MCF 10A (cell line): ENCODE measurements at regions not wholly inside any gene's neighbourhood (a gene's known extent, or its start where the extent isn't known, plus 50 kb on each side); places are given as distances from the start of the nearest gene placed in this dataset.

Experiments
- BruUV-seq: library from RNA; stranded (reverse); fragments of 400-500 nt; replicated peaks from 2 replicates; lab custom pipeline; 2021; lab: Mats Ljungman, UMichigan
- CTCF ChIA-PET: fragments of 300-600 bp; sonication (Branson Sonifier 250); formaldehyde crosslinking; extraction: SDS; loops from one replicate; lab custom pipeline; 2021; ENCODE audit warnings: antibody characterized with exemption, inconsistent platforms; lab: Yijun Ruan, JAX
- POLR2A ChIA-PET: fragments of 300-600, 350-650 bp; sonication (Branson Sonifier 250); formaldehyde crosslinking; extraction: SDS; loops from one replicate; lab custom pipeline; 2020; ENCODE audit warnings: antibody characterized with exemption, inconsistent platforms; lab: Yijun Ruan, JAX
- DNase-seq: peaks from one replicate; pipeline ENCODE4 v3.0.0-alpha.2; 2018; ENCODE audit not compliant: unreplicated experiment
- H3K27ac Mint-ChIP-seq: one replicate; pipeline ENCODE4 v1.8.0; 2022; ENCODE audit warnings: mild to moderate bottlenecking, low read depth, mixed read lengths; ENCODE audit not compliant: unreplicated experiment
- H3K27me3 Mint-ChIP-seq: one replicate; pipeline ENCODE4 v1.8.0; 2022; ENCODE audit warnings: mixed read lengths; ENCODE audit not compliant: insufficient read depth, unreplicated experiment
- H3K36me3 Mint-ChIP-seq: one replicate; pipeline ENCODE4 v1.8.0; 2022; ENCODE audit warnings: mild to moderate bottlenecking, moderate library complexity, mixed read lengths; ENCODE audit not compliant: insufficient read depth, unreplicated experiment
- H3K4me1 Mint-ChIP-seq: one replicate; pipeline ENCODE4 v1.8.0; 2022; ENCODE audit warnings: mixed read lengths; ENCODE audit not compliant: insufficient read depth, unreplicated experiment
- H3K4me3 Mint-ChIP-seq: one replicate; pipeline ENCODE4 v1.8.0; 2022; ENCODE audit warnings: mild to moderate bottlenecking, moderate library complexity, mixed read lengths; ENCODE audit not compliant: unreplicated experiment
- H3K9me3 Mint-ChIP-seq: one replicate; pipeline ENCODE4 v1.8.0; 2022; ENCODE audit warnings: mixed read lengths; ENCODE audit not compliant: unreplicated experiment
- intact Hi-C: fragments of 100-400 bp; cut with micrococcal nuclease; formaldehyde crosslinking; loops from 2 replicates; pipeline ENCODE4 v1.14.1; 2022
- TF ChIP-seq, protein P1 (sequence below): fragments of 200-600 bp; IDR thresholded peaks from one replicate; pipeline ENCODE4 v1.8.0; 2022; ENCODE audit warnings: antibody characterized with exemption, mild to moderate bottlenecking; ENCODE audit not compliant: unreplicated experiment

DNA sequence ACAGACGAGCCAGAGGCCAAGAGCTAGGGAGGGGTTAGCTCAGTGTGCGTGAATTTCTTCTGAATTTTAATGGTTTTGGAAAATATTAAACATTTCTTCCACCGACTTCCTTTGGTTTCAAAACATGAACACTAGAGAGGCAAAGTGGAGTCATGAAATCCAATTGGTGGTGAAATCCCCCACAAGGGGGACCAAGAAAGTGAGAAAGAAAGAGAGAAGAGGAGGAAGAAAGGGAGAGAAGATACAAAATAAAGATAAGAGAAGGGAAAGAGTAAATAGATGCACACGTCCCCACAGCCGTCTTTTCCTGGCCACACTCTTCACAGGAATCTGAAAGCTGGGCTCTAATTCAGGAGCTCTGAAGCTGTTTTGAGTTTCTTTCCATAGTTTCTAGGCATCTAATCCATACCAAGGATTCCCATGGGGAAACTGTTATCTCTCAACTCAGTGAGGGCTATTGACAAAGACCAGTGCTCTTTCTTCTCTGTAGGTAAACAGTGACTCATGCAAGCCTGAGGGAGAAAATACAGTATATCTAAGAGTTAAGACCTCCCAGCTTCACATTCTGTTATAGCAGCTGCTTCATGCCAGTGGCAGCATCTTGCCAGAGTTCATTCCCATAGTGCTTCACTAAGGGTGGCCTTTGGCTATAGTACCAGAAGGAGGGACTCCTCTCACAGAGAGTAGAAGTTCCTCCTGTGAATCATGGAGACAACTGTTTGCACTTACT lies 115.8 kb upstream of the LIFR start:
- ChIA-PET POLR2A (interaction anchor here (0.6 kb wide), 2 partner anchors 229 to 1991 kb away, joined by 3 read pairs; no protein-coding TSS in a partner anchor), CTCF (interaction anchor here (0.7 kb wide), 1 partner anchor 1383 kb away, joined by 3 read pairs; no protein-coding TSS in a partner anchor)
- Mint-ChIP-seq H3K27ac (peak overlapping the region; percentile 53), H3K9me3 (peaks cover 15% of the 10 kb centered on the region), H3K4me3 (no peak overlapping the region), H3K36me3 (no peaks in the 10 kb centered on the region), H3K27me3 (no peaks in the 10 kb centered on the region), H3K4me1 (peaks cover 37% of the 10 kb centered on the region)
- no TSS peak for BruUV-seq
- peak; percentile 75 for DNase-seq
- TF ChIP-seq, protein P1, sequence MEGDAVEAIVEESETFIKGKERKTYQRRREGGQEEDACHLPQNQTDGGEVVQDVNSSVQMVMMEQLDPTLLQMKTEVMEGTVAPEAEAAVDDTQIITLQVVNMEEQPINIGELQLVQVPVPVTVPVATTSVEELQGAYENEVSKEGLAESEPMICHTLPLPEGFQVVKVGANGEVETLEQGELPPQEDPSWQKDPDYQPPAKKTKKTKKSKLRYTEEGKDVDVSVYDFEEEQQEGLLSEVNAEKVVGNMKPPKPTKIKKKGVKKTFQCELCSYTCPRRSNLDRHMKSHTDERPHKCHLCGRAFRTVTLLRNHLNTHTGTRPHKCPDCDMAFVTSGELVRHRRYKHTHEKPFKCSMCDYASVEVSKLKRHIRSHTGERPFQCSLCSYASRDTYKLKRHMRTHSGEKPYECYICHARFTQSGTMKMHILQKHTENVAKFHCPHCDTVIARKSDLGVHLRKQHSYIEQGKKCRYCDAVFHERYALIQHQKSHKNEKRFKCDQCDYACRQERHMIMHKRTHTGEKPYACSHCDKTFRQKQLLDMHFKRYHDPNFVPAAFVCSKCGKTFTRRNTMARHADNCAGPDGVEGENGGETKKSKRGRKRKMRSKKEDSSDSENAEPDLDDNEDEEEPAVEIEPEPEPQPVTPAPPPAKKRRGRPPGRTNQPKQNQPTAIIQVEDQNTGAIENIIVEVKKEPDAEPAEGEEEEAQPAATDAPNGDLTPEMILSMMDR: no peak
- intact Hi-C loops: loop anchor here (5.0 kb wide), 1 partner anchor 250 kb away; no protein-coding TSS in a partner anchor

DNA sequence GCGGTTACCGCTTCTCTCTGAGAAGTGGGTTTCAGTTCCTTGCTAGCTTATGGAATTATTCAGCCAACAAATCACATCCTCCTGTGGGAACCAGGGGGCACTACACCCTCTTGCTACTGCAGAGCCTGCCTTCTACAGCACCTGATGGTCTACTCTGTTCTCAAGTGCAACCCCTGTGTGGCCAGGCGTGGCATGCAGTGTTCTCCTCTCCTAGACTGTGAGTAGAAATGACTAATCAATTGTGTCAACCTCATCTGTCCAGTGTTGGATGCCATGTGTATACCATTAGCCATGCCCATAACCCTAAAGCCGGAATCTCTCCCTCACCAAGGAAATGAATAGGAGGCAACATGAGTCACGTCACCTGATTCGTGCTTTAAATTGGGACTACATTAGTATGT lies 117.2 kb upstream of the LIFR start:
- TF ChIP-seq, protein P1: no peak
- no peaks in the 10 kb centered on the region for H3K27me3 Mint-ChIP-seq
- H3K27ac Mint-ChIP-seq: peak overlapping the region; percentile 8
- peaks cover 36% of the 10 kb centered on the region for H3K4me1 Mint-ChIP-seq
- CTCF ChIA-PET: interaction anchor here (0.6 to 0.7 kb wide), 4 partner anchors 10 to 226 kb away, joined by 3 to 4 read pairs (median 3); no protein-coding TSS in a partner anchor
- H3K9me3 Mint-ChIP-seq: peaks cover 15% of the 10 kb centered on the region
- POLR2A ChIA-PET: interaction anchor here (0.7 kb wide), 1 partner anchor 11 kb away, joined by 3 read pairs; no protein-coding TSS in a partner anchor
- intact Hi-C loops: loop anchor here (5.0 kb wide), 1 partner anchor 249 kb away; no protein-coding TSS in a partner anchor
- H3K36me3 Mint-ChIP-seq: no peaks in the 10 kb centered on the region
- DNase-seq: peak; percentile 38
- no TSS peak for BruUV-seq
- H3K4me3 Mint-ChIP-seq: no peak overlapping the region

DNA sequence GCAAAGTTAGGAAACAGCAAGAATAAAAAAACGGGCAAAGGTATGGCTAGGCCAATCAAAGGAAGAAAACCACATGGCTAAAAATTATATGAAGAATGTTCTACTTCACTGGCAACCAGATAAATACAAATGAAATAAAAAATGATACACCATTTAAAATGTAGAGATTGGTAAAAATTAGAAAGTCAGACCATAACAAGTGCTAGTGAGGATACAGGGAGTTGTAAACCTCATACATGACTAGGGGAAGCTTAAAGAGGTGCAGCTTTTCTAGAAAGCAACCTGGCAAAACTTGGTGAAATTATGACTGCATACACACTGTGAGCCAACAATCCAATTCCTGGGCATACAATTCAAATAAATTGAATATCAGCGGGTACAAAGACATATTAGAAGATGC lies 119.0 kb upstream of the LIFR start:
- CTCF ChIA-PET: no interaction called here
- POLR2A ChIA-PET: no interaction called here
- TF ChIP-seq, protein P1: no peak
- Mint-ChIP-seq H3K27me3 (no peaks in the 10 kb centered on the region), H3K27ac (no peak overlapping the region), H3K9me3 (peaks cover 15% of the 10 kb centered on the region), H3K36me3 (no peaks in the 10 kb centered on the region), H3K4me1 (peaks cover 31% of the 10 kb centered on the region), H3K4me3 (no peak overlapping the region)
- DNase-seq: no peak
- no TSS peak for BruUV-seq
- intact Hi-C loops: no loop called here

DNA sequence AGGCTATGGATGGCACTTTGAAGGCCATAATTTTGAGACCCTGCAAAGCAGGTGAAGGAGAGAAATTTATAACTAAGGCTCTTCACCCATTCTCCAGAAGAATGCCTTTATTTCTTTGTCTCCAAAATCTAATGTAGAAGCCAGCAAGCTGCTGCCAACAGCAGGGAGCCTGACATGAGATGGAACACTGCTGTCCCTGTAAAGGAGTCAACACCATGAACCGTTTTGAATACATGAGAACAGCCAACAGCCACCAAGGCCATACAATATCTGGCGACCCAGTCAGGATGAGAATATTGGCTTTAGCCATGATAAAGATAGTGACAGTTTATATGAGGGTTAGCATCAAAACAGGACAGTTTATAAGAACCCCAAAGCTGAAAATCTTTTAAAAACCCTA lies 121.2 kb upstream of the LIFR start:
- TF ChIP-seq, protein P1: no peak

More for the DNA sequence above, 121.2 kb upstream of the LIFR start:
- CTCF ChIA-PET: interaction anchor here (0.6 kb wide), 2 partner anchors 8 to 179 kb away, joined by 3 read pairs; no protein-coding TSS in a partner anchor
- Mint-ChIP-seq H3K36me3 (no peaks in the 10 kb centered on the region), H3K27me3 (no peaks in the 10 kb centered on the region), H3K4me3 (no peak overlapping the region), H3K4me1 (peaks cover 13% of the 10 kb centered on the region), H3K9me3 (peaks cover 15% of the 10 kb centered on the region), H3K27ac (no peak overlapping the region)
- BruUV-seq: no TSS peak
- intact Hi-C loops: no loop called here
- DNase-seq: no peak
- POLR2A ChIA-PET: no interaction called here
